HepG2 (cell line): ENCODE measurements at regions not wholly inside any gene's neighbourhood (a gene's known extent, or its start where the extent isn't known, plus 50 kb on each side); places are given as distances from the start of the nearest gene placed in this dataset.

Experiments used
- ATAC-seq: fragments of 200-7000 bp; cut with Tn5 transposase; 3 replicates; pipeline ENCODE4 v1.9.1; 2020; ENCODE audit warnings: mild to moderate bottlenecking, moderate library complexity
- BruUV-seq: library from RNA; stranded (reverse); fragments of 400-500 nt; replicated peaks from 2 replicates; lab custom pipeline; 2021; lab: Mats Ljungman, UMichigan
- CTCF ChIA-PET: fragments of 300-600 bp; formaldehyde crosslinking; extraction: SDS; loops from one replicate; lab custom pipeline; 2021; ENCODE audit warnings: low total read pairs, inconsistent platforms, low intra/inter-chr PET ratio; lab: Yijun Ruan, JAX
- POLR2A ChIA-PET: fragments of 350-600 bp; sonication (Branson Sonifier 250); formaldehyde crosslinking; loops from one replicate; lab custom pipeline; 2020; ENCODE audit warnings: antibody characterized with exemption, inconsistent platforms; lab: Yijun Ruan, JAX
- DNase-seq: peaks from one replicate; pipeline ENCODE4 v3.0.0-alpha.2; 2015; ENCODE audit warnings: low spot score
- FAIRE-seq: peaks from 3 replicates; lab custom pipeline; 2011; peaks lifted over from hg19 to GRCh38; lab: Jason Lieb, UNC
- H2AFZ ChIP-seq: one replicate; pipeline ENCODE4 v1.6.1; 2011; ENCODE audit warnings: low read length, inconsistent platforms
- H3K27ac ChIP-seq: fragments of 300-600 bp; 3 replicates; pipeline ENCODE4 v1.8.0; 2011; ENCODE audit warnings: mixed run types, mild to moderate bottlenecking, mixed read lengths, low read length, inconsistent platforms; ENCODE audit not compliant: insufficient read depth; ENCODE audit errors: extremely low read length
- H3K27me3 ChIP-seq, 2 experiments: fragments of 200-600 bp in 1 of 2; 2 replicates in 1 of 2; 3 replicates in 1 of 2; pipeline versions ENCODE4 v1.6.0 to v1.8.0; 2011; ENCODE audit warnings: low read length in 2 of 2, mild to moderate bottlenecking in 2 of 2, moderate library complexity in 2 of 2, inconsistent platforms in 1 of 2; ENCODE audit not compliant: insufficient read depth in 2 of 2, control insufficient read depth in 1 of 2
- H3K36me3 ChIP-seq, 2 experiments: fragments of 200-600 bp in 1 of 2; replicated peaks in 1 of 2; 2 replicates in 1 of 2; 3 replicates in 1 of 2; pipeline versions ENCODE4 v1.5.1 to v1.8.0; 2011; ENCODE audit warnings: low read length in 2 of 2, inconsistent platforms in 1 of 2; ENCODE audit not compliant: insufficient read depth in 2 of 2, control insufficient read depth in 1 of 2
- H3K4me1 ChIP-seq: 2 replicates; pipeline ENCODE4 v1.5.1; 2012; ENCODE audit warnings: low read length, inconsistent platforms; ENCODE audit not compliant: insufficient read depth
- H3K4me2 ChIP-seq: 2 replicates; pipeline ENCODE4 v1.6.0; 2011; ENCODE audit warnings: low read depth, low read length, inconsistent platforms
- H3K4me3 ChIP-seq, 3 experiments: fragments of 200-600 bp in 1 of 3; sonication (generic), shearing (Covaris generic) in 1 of 3; replicated peaks in 1 of 3; 2 replicates each; pipeline ENCODE4 v1.5.1; 2011 to 2016; ENCODE audit warnings: low read length in 3 of 3, inconsistent platforms in 2 of 3, low read depth in 2 of 3, mild to moderate bottlenecking in 2 of 3, control low read depth in 1 of 3, mixed read lengths in 1 of 3; ENCODE audit not compliant: insufficient read depth in 1 of 3
- H3K79me2 ChIP-seq: one replicate; pipeline ENCODE4 v1.6.1; 2011; ENCODE audit warnings: low read length, inconsistent platforms; ENCODE audit not compliant: insufficient read depth
- H3K9ac ChIP-seq: 2 replicates; pipeline ENCODE4 v1.6.0; 2011; ENCODE audit warnings: mild to moderate bottlenecking, low read depth, low read length, inconsistent platforms; ENCODE audit not compliant: insufficient read depth
- H3K9me3 ChIP-seq: 2 replicates; pipeline ENCODE4 v1.5.1; 2012; ENCODE audit warnings: mild to moderate bottlenecking, low read length
- H4K20me1 ChIP-seq: 2 replicates; pipeline ENCODE4 v1.6.0; 2011; ENCODE audit warnings: inconsistent platforms, mild to moderate bottlenecking, low read length, moderate library complexity; ENCODE audit not compliant: insufficient read depth
- MAFF ChIP-seq: IDR thresholded peaks from 2 replicates; pipeline ENCODE4 v1.6.1; 2011; ENCODE audit warnings: low read depth, low read length, improper control_type of control experiment
- MAFK ChIP-seq, 2 experiments: IDR thresholded peaks in 1 of 2; conservative IDR thresholded peaks in 1 of 2; 2 replicates each; pipeline ENCODE4 v1.6.1; 2011; ENCODE audit warnings: improper control_type of control experiment in 2 of 2, low read length in 2 of 2
- MATR3 ChIP-seq: sonication (generic); formaldehyde crosslinking; IDR thresholded peaks from 2 replicates; pipeline ENCODE4 v1.4.0; 2020; ENCODE audit warnings: missing genetic modification reagents
- ZBTB7A ChIP-seq: sonication (generic); formaldehyde crosslinking; IDR thresholded peaks from 2 replicates; pipeline ENCODE4 v1.8.0; 2022; ENCODE audit warnings: mild to moderate bottlenecking, missing genetic modification reagents
- ZNF225 ChIP-seq: sonication (generic); formaldehyde crosslinking; IDR thresholded peaks from 2 replicates; pipeline ENCODE4 v1.4.0; 2020; ENCODE audit warnings: mild to moderate bottlenecking, missing genetic modification reagents
- ZNF703 ChIP-seq: sonication (generic); formaldehyde crosslinking; IDR thresholded peaks from 2 replicates; pipeline ENCODE4 v1.5.1; 2020; ENCODE audit warnings: missing genetic modification reagents, mild to moderate bottlenecking, moderate library complexity, borderline replicate concordance
- ZSCAN21 ChIP-seq: sonication (generic); formaldehyde crosslinking; IDR thresholded peaks from 2 replicates; pipeline ENCODE4 v1.8.0; 2022; ENCODE audit warnings: mild to moderate bottlenecking, missing genetic modification reagents, moderate library complexity, borderline replicate concordance
- in situ Hi-C: cut with HindIII; loops from 2 replicates; pipeline ENCODE4 v1.10.0; 2017; ENCODE audit warnings: low pct_unique_long_range_greater_than_20kb; ENCODE audit not compliant: extremely low pct_ligation_motif_present
- intact Hi-C: fragments of 100-400 bp; cut with micrococcal nuclease; formaldehyde crosslinking; loops from one replicate; pipeline ENCODE4 v1.10.0; 2022; ENCODE audit not compliant: unreplicated experiment
- TF ChIP-seq, protein P1 (sequence below): IDR thresholded peaks from 2 replicates; pipeline ENCODE4 v1.6.1; 2016; ENCODE audit warnings: missing compliant biosample characterization, missing genetic modification reagents, borderline replicate concordance
- TF ChIP-seq, protein P2 (sequence below): sonication (generic); formaldehyde crosslinking; IDR thresholded peaks from 2 replicates; pipeline ENCODE4 v1.9.0; 2022; ENCODE audit warnings: missing genetic modification reagents, mild to moderate bottlenecking, borderline replicate concordance
- TF ChIP-seq, protein P3 (sequence below): sonication (generic); formaldehyde crosslinking; IDR thresholded peaks from 2 replicates; pipeline ENCODE4 v1.4.0; 2020; ENCODE audit warnings: missing genetic modification reagents
- TF ChIP-seq, protein P4 (sequence below): sonication (generic); formaldehyde crosslinking; IDR thresholded peaks from 2 replicates; pipeline ENCODE4 v1.4.0; 2020; ENCODE audit warnings: missing genetic modification reagents

DNA sequence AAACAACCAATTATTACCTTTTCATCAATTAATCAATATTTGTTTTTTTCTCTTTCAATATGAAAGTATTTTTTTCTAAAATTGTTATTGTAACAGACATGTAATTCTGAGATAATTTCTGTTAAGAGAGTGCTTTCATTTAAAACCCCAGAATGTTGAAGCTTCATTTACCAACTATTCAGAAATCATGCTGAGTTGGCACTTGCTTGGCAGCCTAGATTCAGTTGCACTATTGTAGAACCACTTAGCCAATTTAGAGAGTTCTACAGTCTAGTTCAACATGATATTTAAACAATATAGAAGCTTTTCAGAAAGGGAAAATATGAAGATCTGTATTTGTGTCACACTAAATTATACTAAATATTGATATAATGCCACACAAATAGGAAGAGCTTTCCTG lies 56.1 kb upstream of the NKAIN2 start:
- DNase-seq (no peak), FAIRE-seq (no peak), ATAC-seq (no peak)
- no peaks in the 10 kb centered on the region for H3K9me3 ChIP-seq
- H3K4me2 ChIP-seq, result no peak overlapping the region
- H3K36me3 ChIP-seq, result no peaks in the 10 kb centered on the region
- ChIA-PET CTCF (no interaction called here), POLR2A (no interaction called here)
- intact Hi-C loops (no loop called here), in situ Hi-C loops (no loop called here)
- no peaks in the 10 kb centered on the region for H3K79me2 ChIP-seq
- H2AFZ ChIP-seq, result no peak overlapping the region
- no peaks in the 10 kb centered on the region for H4K20me1 ChIP-seq
- BruUV-seq, result no TSS peak
- H3K27me3 ChIP-seq, result no peaks in the 10 kb centered on the region
- TF ChIP-seq, protein P1, sequence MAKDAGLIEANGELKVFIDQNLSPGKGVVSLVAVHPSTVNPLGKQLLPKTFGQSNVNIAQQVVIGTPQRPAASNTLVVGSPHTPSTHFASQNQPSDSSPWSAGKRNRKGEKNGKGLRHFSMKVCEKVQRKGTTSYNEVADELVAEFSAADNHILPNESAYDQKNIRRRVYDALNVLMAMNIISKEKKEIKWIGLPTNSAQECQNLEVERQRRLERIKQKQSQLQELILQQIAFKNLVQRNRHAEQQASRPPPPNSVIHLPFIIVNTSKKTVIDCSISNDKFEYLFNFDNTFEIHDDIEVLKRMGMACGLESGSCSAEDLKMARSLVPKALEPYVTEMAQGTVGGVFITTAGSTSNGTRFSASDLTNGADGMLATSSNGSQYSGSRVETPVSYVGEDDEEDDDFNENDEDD (CRISPR knock-in tag), result no peak
- TF ChIP-seq MATR3 (CRISPR knock-in tag), result no peak
- peak; percentile 62 to 81 for TF ChIP-seq MAFK (conservative IDR thresholded peaks at IDR 0.05 in 1 of 2, IDR thresholded peaks at IDR 0.05 in 1 of 2; ENCODE audit: low read length in 2 of 2)
- TF ChIP-seq, protein P2, sequence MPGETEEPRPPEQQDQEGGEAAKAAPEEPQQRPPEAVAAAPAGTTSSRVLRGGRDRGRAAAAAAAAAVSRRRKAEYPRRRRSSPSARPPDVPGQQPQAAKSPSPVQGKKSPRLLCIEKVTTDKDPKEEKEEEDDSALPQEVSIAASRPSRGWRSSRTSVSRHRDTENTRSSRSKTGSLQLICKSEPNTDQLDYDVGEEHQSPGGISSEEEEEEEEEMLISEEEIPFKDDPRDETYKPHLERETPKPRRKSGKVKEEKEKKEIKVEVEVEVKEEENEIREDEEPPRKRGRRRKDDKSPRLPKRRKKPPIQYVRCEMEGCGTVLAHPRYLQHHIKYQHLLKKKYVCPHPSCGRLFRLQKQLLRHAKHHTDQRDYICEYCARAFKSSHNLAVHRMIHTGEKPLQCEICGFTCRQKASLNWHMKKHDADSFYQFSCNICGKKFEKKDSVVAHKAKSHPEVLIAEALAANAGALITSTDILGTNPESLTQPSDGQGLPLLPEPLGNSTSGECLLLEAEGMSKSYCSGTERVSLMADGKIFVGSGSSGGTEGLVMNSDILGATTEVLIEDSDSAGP (CRISPR knock-in tag), result no peak
- TF ChIP-seq ZSCAN21 (CRISPR knock-in tag), result no peak
- no peak for TF ChIP-seq ZBTB7A (CRISPR knock-in tag)
- TF ChIP-seq, protein P3, sequence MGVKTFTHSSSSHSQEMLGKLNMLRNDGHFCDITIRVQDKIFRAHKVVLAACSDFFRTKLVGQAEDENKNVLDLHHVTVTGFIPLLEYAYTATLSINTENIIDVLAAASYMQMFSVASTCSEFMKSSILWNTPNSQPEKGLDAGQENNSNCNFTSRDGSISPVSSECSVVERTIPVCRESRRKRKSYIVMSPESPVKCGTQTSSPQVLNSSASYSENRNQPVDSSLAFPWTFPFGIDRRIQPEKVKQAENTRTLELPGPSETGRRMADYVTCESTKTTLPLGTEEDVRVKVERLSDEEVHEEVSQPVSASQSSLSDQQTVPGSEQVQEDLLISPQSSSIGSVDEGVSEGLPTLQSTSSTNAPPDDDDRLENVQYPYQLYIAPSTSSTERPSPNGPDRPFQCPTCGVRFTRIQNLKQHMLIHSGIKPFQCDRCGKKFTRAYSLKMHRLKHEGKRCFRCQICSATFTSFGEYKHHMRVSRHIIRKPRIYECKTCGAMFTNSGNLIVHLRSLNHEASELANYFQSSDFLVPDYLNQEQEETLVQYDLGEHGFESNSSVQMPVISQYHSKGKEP, result no peak
- peak; percentile 79 for TF ChIP-seq MAFF
- no peak for TF ChIP-seq ZNF703
- TF ChIP-seq ZNF225 (CRISPR knock-in tag), result no peak
- TF ChIP-seq, protein P4, sequence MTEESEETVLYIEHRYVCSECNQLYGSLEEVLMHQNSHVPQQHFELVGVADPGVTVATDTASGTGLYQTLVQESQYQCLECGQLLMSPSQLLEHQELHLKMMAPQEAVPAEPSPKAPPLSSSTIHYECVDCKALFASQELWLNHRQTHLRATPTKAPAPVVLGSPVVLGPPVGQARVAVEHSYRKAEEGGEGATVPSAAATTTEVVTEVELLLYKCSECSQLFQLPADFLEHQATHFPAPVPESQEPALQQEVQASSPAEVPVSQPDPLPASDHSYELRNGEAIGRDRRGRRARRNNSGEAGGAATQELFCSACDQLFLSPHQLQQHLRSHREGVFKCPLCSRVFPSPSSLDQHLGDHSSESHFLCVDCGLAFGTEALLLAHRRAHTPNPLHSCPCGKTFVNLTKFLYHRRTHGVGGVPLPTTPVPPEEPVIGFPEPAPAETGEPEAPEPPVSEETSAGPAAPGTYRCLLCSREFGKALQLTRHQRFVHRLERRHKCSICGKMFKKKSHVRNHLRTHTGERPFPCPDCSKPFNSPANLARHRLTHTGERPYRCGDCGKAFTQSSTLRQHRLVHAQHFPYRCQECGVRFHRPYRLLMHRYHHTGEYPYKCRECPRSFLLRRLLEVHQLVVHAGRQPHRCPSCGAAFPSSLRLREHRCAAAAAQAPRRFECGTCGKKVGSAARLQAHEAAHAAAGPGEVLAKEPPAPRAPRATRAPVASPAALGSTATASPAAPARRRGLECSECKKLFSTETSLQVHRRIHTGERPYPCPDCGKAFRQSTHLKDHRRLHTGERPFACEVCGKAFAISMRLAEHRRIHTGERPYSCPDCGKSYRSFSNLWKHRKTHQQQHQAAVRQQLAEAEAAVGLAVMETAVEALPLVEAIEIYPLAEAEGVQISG, result no peak
- H3K27ac ChIP-seq, result no peak overlapping the region
- no peaks in the 10 kb centered on the region for H3K4me1 ChIP-seq
- H3K9ac ChIP-seq, result no peak overlapping the region
- H3K4me3 ChIP-seq, result no peak overlapping the region
